ENCODE measurements at regions not wholly inside any gene's neighbourhood (a gene's known extent, or its start where the extent isn't known, plus 50 kb on each side); places are given as distances from the start of the nearest gene placed in this dataset.
"Not testable (repeated sequence)": the region's sequence is repeated elsewhere in the genome, so short reads cannot be mapped to it uniquely, and the experiment has no call there.

GRCh38 chr9:95732802-95733688 is 142.4 kb upstream of the ERCC6L2 start:
- no peak for DNase-seq (ENCODE audit: low spot score)

GRCh38 chr9:95731876-95732275 is 143.6 kb upstream of the ERCC6L2 start:
- DNase-seq (ENCODE audit: low spot score): no peak

GRCh38 chr9:95729669-95730368 is 145.7 kb upstream of the ERCC6L2 start:
- no peak for DNase-seq (ENCODE audit: low spot score)

- DNase-seq (ENCODE audit: low spot score): no peak
Measured at GRCh38 chr9:95729046-95729445, 146.4 kb upstream of the ERCC6L2 start.

- no peak for DNase-seq (ENCODE audit: low spot score)
Measured at GRCh38 chr9:95727947-95728520, 147.5 kb upstream of the ERCC6L2 start.

- peak; percentile 52 for DNase-seq (ENCODE audit: low spot score)
Measured at GRCh38 chr9:95726756-95727155, 148.7 kb upstream of the ERCC6L2 start.

GRCh38 chr9:95725045-95725444 is 150.4 kb upstream of the ERCC6L2 start:
- no peak for DNase-seq (ENCODE audit: low spot score)

- DNase-seq (ENCODE audit: low spot score): no peak
Measured at GRCh38 chr9:95724253-95724991, 151.1 kb upstream of the ERCC6L2 start.

GRCh38 chr9:95722141-95722540 is 153.3 kb upstream of the ERCC6L2 start:
- DNase-seq (ENCODE audit: low spot score): no peak

- DNase-seq (ENCODE audit: low spot score): no peak
Measured at GRCh38 chr9:95721061-95721531, 154.4 kb upstream of the ERCC6L2 start.

- no peak for DNase-seq (ENCODE audit: low spot score)
Measured at GRCh38 chr9:95720496-95720895, 155.0 kb upstream of the ERCC6L2 start.

GRCh38 chr9:95719354-95719753 is 156.1 kb upstream of the ERCC6L2 start:
- no peak for DNase-seq (ENCODE audit: low spot score)

- DNase-seq (ENCODE audit: low spot score): no peak
Measured at GRCh38 chr9:95718263-95718662, 157.2 kb upstream of the ERCC6L2 start.

GRCh38 chr9:95715868-95716435 is 159.5 kb upstream of the ERCC6L2 start:
- no peak for DNase-seq (ENCODE audit: low spot score)

- DNase-seq (ENCODE audit: low spot score): no peak
Measured at GRCh38 chr9:95710446-95710845, 165.0 kb upstream of the ERCC6L2 start.

GRCh38 chr9:95696701-95697100 is 178.8 kb upstream of the ERCC6L2 start:
- DNase-seq (ENCODE audit: low spot score): no peak

GRCh38 chr9:95691435-95691834 is 174.7 kb upstream of the PTCH1 start:
- DNase-seq (ENCODE audit: low spot score): no peak

GRCh38 chr9:95689669-95690068 is 172.9 kb upstream of the PTCH1 start:
- DNase-seq (ENCODE audit: low spot score): no peak

GRCh38 chr9:95684516-95684915 is 167.7 kb upstream of the PTCH1 start:
- no peak for DNase-seq (ENCODE audit: low spot score)

- not testable (repeated sequence) for DNase-seq (ENCODE audit: low spot score)
Measured at GRCh38 chr9:95680306-95680705, 163.5 kb upstream of the PTCH1 start.

- no peak for DNase-seq (ENCODE audit: low spot score)
Measured at GRCh38 chr9:95679874-95680273, 163.1 kb upstream of the PTCH1 start.

GRCh38 chr9:95678759-95679158 is 162.0 kb upstream of the PTCH1 start:
- no peak for DNase-seq (ENCODE audit: low spot score)
